Tibial nerve (tissue), 4 donors: ENCODE measurements at regions not wholly inside any gene's neighbourhood (a gene's known extent, or its start where the extent isn't known, plus 50 kb on each side); places are given as distances from the start of the nearest gene placed in this dataset.

Experiments used
- DNase-seq, 2 donors: peaks; one replicate each; pipeline ENCODE4 v3.0.0-alpha.2; 2019; ENCODE audit warnings: low spot score in 2 of 2
- H3K27ac ChIP-seq, 4 donors: fragments of 200-600 bp; sonication (generic) in 3 of 4; one replicate each; pipeline ENCODE4 v1.5.1; 2017 to 2019; ENCODE audit warnings: mild to moderate bottlenecking in 1 of 4
- H3K27me3 ChIP-seq, 2 donors: fragments of 200-600 bp; sonication (generic) in 1 of 2; one replicate each; pipeline versions ENCODE4 v1.5.1 to v1.6.0; 2017 to 2019
- H3K36me3 ChIP-seq, 3 donors: fragments of 200-600 bp; sonication (generic); one replicate each; pipeline ENCODE4 v1.5.1; 2018 to 2019
- H3K4me1 ChIP-seq, 4 donors: fragments of 200-600 bp; sonication (generic) in 3 of 4; one replicate each; pipeline ENCODE4 v1.5.1; 2017 to 2019
- H3K4me3 ChIP-seq, 4 donors: fragments of 200-600 bp; sonication (generic) in 3 of 4; one replicate each; pipeline ENCODE4 v1.5.1; 2017 to 2019; ENCODE audit warnings: mild to moderate bottlenecking in 1 of 4, moderate library complexity in 1 of 4
- H3K9me3 ChIP-seq, 4 donors: fragments of 200-600 bp; sonication (generic) in 3 of 4; one replicate each; pipeline ENCODE4 v1.5.1; 2017 to 2019
- CTCF ChIP-seq, 5 experiments: fragments of 200-600 bp in 3 of 5; fragments of 450-650 bp in 2 of 5; sonication (generic) in 3 of 5; IDR thresholded peaks; one replicate each; pipeline ENCODE4 v1.5.1; 2016 to 2019; ENCODE audit warnings: antibody characterized with exemption in 5 of 5, mild to moderate bottlenecking in 3 of 5, moderate library complexity in 2 of 5
- EP300 ChIP-seq, 2 donors: sonication (generic); formaldehyde crosslinking; IDR thresholded peaks; one replicate each; pipeline ENCODE4 v1.6.1; 2017; ENCODE audit warnings: antibody characterized with exemption in 2 of 2, mild to moderate bottlenecking in 1 of 2
- POLR2A ChIP-seq, 2 donors: fragments of 450-650 bp; IDR thresholded peaks; one replicate each; pipeline ENCODE4 v1.6.1; 2017; ENCODE audit warnings: antibody characterized with exemption in 2 of 2, mild to moderate bottlenecking in 2 of 2, moderate library complexity in 2 of 2
- WGBS, 2 donors: methylation state at CpG; one replicate each; pipeline ENCODE4 v1.1.5; 2018; 5-methylcytosine and 5-hydroxymethylcytosine counted together

GRCh38 chr6:43937236-43938177, 167.5 kb downstream of the VEGFA start:
- H3K36me3 ChIP-seq, result no peaks in the 10 kb centered on the region
- no peak for DNase-seq
- no peaks in the 10 kb centered on the region for H3K4me1 ChIP-seq
- H3K9me3 ChIP-seq, result no peaks in the 10 kb centered on the region
- TF ChIP-seq CTCF (IDR thresholded peaks at IDR 0.05), result no peak
- H3K27ac ChIP-seq, result no peak overlapping the region
- WGBS, 2 donors, result 83% methylated on average over 7 of the region's 7 CpGs
- no peaks in the 10 kb centered on the region for H3K27me3 ChIP-seq
- no peak overlapping the region for H3K4me3 ChIP-seq

GRCh38 chr6:43936476-43936875, 166.5 kb downstream of the VEGFA start:
- Histone ChIP-seq H3K4me1 (no peaks in the 10 kb centered on the region), H3K27ac (no peak overlapping the region), H3K36me3 (no peaks in the 10 kb centered on the region), H3K27me3 (no peaks in the 10 kb centered on the region), H3K9me3 (no peaks in the 10 kb centered on the region), H3K4me3 (no peak overlapping the region)
- TF ChIP-seq POLR2A (IDR thresholded peaks at IDR 0.05), result no peak
- TF ChIP-seq EP300 (IDR thresholded peaks at IDR 0.05), result no peak
- TF ChIP-seq CTCF (IDR thresholded peaks at IDR 0.05), result no peak
- WGBS, 2 donors, result 78 to 82% methylated on average over 8 to 9 of the region's 9 CpGs
- no peak for DNase-seq

GRCh38 chr6:43935921-43936439, 166.0 kb downstream of the VEGFA start:
- Histone ChIP-seq H3K9me3 (no peaks in the 10 kb centered on the region), H3K4me1 (no peaks in the 10 kb centered on the region), H3K27ac (no peak overlapping the region), H3K4me3 (no peak overlapping the region), H3K27me3 (no peaks in the 10 kb centered on the region), H3K36me3 (no peaks in the 10 kb centered on the region)
- no peak for TF ChIP-seq EP300 (IDR thresholded peaks at IDR 0.05)
- TF ChIP-seq CTCF (IDR thresholded peaks at IDR 0.05), result no peak
- no peak for TF ChIP-seq POLR2A (IDR thresholded peaks at IDR 0.05)
- WGBS, 2 donors, result 70 to 79% methylated on average over 4 of the region's 4 CpGs
- no peak for DNase-seq

GRCh38 chr6:43934803-43935602, 165.0 kb downstream of the VEGFA start:
- no peaks in the 10 kb centered on the region for H3K9me3 ChIP-seq
- no peak overlapping the region for H3K27ac ChIP-seq
- no peak for TF ChIP-seq EP300 (IDR thresholded peaks at IDR 0.05)
- TF ChIP-seq POLR2A (IDR thresholded peaks at IDR 0.05), result no peak
- no peak for TF ChIP-seq CTCF (IDR thresholded peaks at IDR 0.05)
- WGBS, 2 donors, result 89 to 93% methylated on average over 9 of the region's 9 CpGs
- no peak overlapping the region for H3K4me3 ChIP-seq
- no peaks in the 10 kb centered on the region for H3K36me3 ChIP-seq
- H3K4me1 ChIP-seq, result no peaks in the 10 kb centered on the region
- no peak for DNase-seq
- H3K27me3 ChIP-seq, result no peaks in the 10 kb centered on the region
